H9 (cell line): ENCODE measurements at regions not wholly inside any gene's neighbourhood (a gene's known extent, or its start where the extent isn't known, plus 50 kb on each side); places are given as distances from the start of the nearest gene placed in this dataset.

Source experiments
- DNase-seq: peaks from one replicate; pipeline ENCODE4 v3.0.0-alpha.2; 2017
- H2AFZ ChIP-seq: one replicate; pipeline ENCODE4 v1.6.1; 2013; ENCODE audit warnings: mild to moderate bottlenecking, low read length, control low read depth, moderate library complexity
- H2AK5ac ChIP-seq: 2 replicates; pipeline ENCODE4 v1.6.1; 2013; ENCODE audit warnings: low read length, control low read depth, mixed read lengths; ENCODE audit not compliant: insufficient read length
- H2BK120ac ChIP-seq: one replicate; pipeline ENCODE4 v1.6.1; 2013; ENCODE audit warnings: low read depth, mild to moderate bottlenecking, low read length, control low read depth, inconsistent platforms; ENCODE audit not compliant: poor library complexity, severe bottlenecking
- H2BK12ac ChIP-seq: 2 replicates; pipeline ENCODE4 v1.6.1; 2013; ENCODE audit warnings: low read length, control low read depth, mixed read lengths, low read depth; ENCODE audit not compliant: insufficient read length
- H2BK15ac ChIP-seq: 2 replicates; pipeline ENCODE4 v1.6.1; 2013; ENCODE audit warnings: low read depth, low read length, control low read depth
- H2BK20ac ChIP-seq: one replicate; pipeline ENCODE4 v1.6.1; 2013; ENCODE audit warnings: low read depth, mild to moderate bottlenecking, low read length, control low read depth, inconsistent platforms; ENCODE audit not compliant: poor library complexity, severe bottlenecking
- H2BK5ac ChIP-seq: 2 replicates; pipeline ENCODE4 v1.6.1; 2013; ENCODE audit warnings: low read length, control low read depth, mixed read lengths; ENCODE audit not compliant: insufficient read length
- H3K14ac ChIP-seq: 2 replicates; pipeline ENCODE4 v1.6.1; 2013; ENCODE audit warnings: low read length, control low read depth; ENCODE audit not compliant: insufficient read depth
- H3K18ac ChIP-seq: 2 replicates; pipeline ENCODE4 v1.6.1; 2013; ENCODE audit warnings: low read depth, mild to moderate bottlenecking, mixed read lengths, low read length, control low read depth; ENCODE audit not compliant: insufficient read length
- H3K23ac ChIP-seq: 2 replicates; pipeline ENCODE4 v1.6.1; 2013; ENCODE audit warnings: low read length, control low read depth, mixed read lengths, low read depth; ENCODE audit not compliant: insufficient read length
- H3K23me2 ChIP-seq: 2 replicates; pipeline ENCODE4 v1.6.1; 2013; ENCODE audit warnings: low read depth, mild to moderate bottlenecking, mixed read lengths, low read length, control low read depth; ENCODE audit not compliant: insufficient read length, poor library complexity, severe bottlenecking
- H3K27ac ChIP-seq: 2 replicates; pipeline ENCODE4 v1.5.1; 2013; ENCODE audit warnings: low read length, control low read depth, mixed read lengths, low read depth; ENCODE audit not compliant: insufficient read length
- H3K27me3 ChIP-seq: 2 replicates; pipeline ENCODE4 v1.6.1; 2013; ENCODE audit warnings: low read length, control low read depth, inconsistent platforms; ENCODE audit not compliant: insufficient read depth
- H3K4ac ChIP-seq: 2 replicates; pipeline ENCODE4 v1.6.1; 2013; ENCODE audit warnings: low read depth, mild to moderate bottlenecking, control low read depth, inconsistent platforms, low read length, moderate library complexity
- H3K4me1 ChIP-seq: 2 replicates; pipeline ENCODE4 v1.6.1; 2013; ENCODE audit warnings: low read length, control low read depth, inconsistent platforms; ENCODE audit not compliant: insufficient read depth
- H3K4me2 ChIP-seq: 2 replicates; pipeline ENCODE4 v1.6.1; 2013; ENCODE audit warnings: low read length, control low read depth, mixed read lengths; ENCODE audit not compliant: insufficient read length, insufficient read depth
- H3K56ac ChIP-seq: 2 replicates; pipeline ENCODE4 v1.6.1; 2013; ENCODE audit warnings: low read depth, mild to moderate bottlenecking, mixed read lengths, low read length, control low read depth; ENCODE audit not compliant: insufficient read length
- H3K79me1 ChIP-seq: 2 replicates; pipeline ENCODE4 v1.6.1; 2013; ENCODE audit warnings: low read depth, mild to moderate bottlenecking, moderate library complexity, low read length, control low read depth, inconsistent platforms; ENCODE audit not compliant: insufficient read depth, poor library complexity, severe bottlenecking
- H3K79me2 ChIP-seq: 2 replicates; pipeline ENCODE4 v1.6.1; 2013; ENCODE audit warnings: low read length, control low read depth, inconsistent platforms; ENCODE audit not compliant: insufficient read depth
- H3K9ac ChIP-seq: 2 replicates; pipeline ENCODE4 v1.6.1; 2013; ENCODE audit warnings: low read length, control low read depth, mixed read lengths; ENCODE audit not compliant: insufficient read length; ENCODE audit errors: extremely low read depth
- H3K9me3 ChIP-seq: one replicate; pipeline ENCODE4 v1.6.1; 2013; ENCODE audit warnings: low read depth, low read length, inconsistent platforms; ENCODE audit not compliant: control insufficient read depth
- H3T11ph ChIP-seq: one replicate; pipeline ENCODE4 v1.6.1; 2013; ENCODE audit warnings: mild to moderate bottlenecking, low read length, control low read depth, inconsistent platforms
- H4K20me1 ChIP-seq: one replicate; pipeline ENCODE4 v1.6.1; 2013; ENCODE audit not compliant: control insufficient read depth, insufficient read length, insufficient read depth
- H4K5ac ChIP-seq: 2 replicates; pipeline ENCODE4 v1.6.1; 2013; ENCODE audit warnings: low read depth, mild to moderate bottlenecking, mixed read lengths, low read length, control low read depth; ENCODE audit not compliant: insufficient read length
- H4K8ac ChIP-seq: replicated peaks from 2 replicates; pipeline ENCODE4 v1.6.1; 2013; ENCODE audit warnings: low read length, control low read depth, mixed read lengths, low read depth; ENCODE audit not compliant: insufficient read length
- H4K91ac ChIP-seq: 2 replicates; pipeline ENCODE4 v1.6.1; 2013; ENCODE audit warnings: low read depth, mild to moderate bottlenecking, moderate library complexity, mixed read lengths, low read length, control low read depth; ENCODE audit not compliant: insufficient read length
- H3K27ac Mint-ChIP-seq, 3 experiments: 2 replicates in 2 of 3; 3 replicates in 1 of 3; pipeline ENCODE4 v1.8.0; 2020 to 2021; ENCODE audit warnings: mixed read lengths in 3 of 3, mild to moderate bottlenecking in 1 of 3, moderate library complexity in 1 of 3
- H3K27me3 Mint-ChIP-seq: 2 replicates; pipeline ENCODE4 v1.8.0; 2021; ENCODE audit warnings: low read depth, mild to moderate bottlenecking, moderate library complexity, mixed read lengths
- H3K36me3 Mint-ChIP-seq, 3 experiments: 2 replicates in 2 of 3; 3 replicates in 1 of 3; pipeline ENCODE4 v1.8.0; 2020 to 2021; ENCODE audit warnings: low read depth in 3 of 3, mixed read lengths in 3 of 3; ENCODE audit not compliant: insufficient read depth in 1 of 3
- H3K4me1 Mint-ChIP-seq, 2 experiments: 2 replicates each; pipeline ENCODE4 v1.8.0; 2020; ENCODE audit warnings: mixed read lengths in 2 of 2
- H3K4me3 Mint-ChIP-seq, 2 experiments: 2 replicates in 1 of 2; 3 replicates in 1 of 2; pipeline ENCODE4 v1.8.0; 2020 to 2021; ENCODE audit warnings: mild to moderate bottlenecking in 2 of 2, mixed read lengths in 2 of 2, moderate library complexity in 1 of 2
- H3K9me3 Mint-ChIP-seq, 2 experiments: 2 replicates in 1 of 2; 3 replicates in 1 of 2; pipeline ENCODE4 v1.8.0; 2020; ENCODE audit warnings: mild to moderate bottlenecking in 2 of 2, mixed read lengths in 2 of 2, moderate library complexity in 1 of 2
- WGBS: extraction: QIAGEN DNeasy Blood & Tissue Kit; methylation state at CpG from one replicate; pipeline ENCODE4 v1.1.7; 2013; ENCODE audit warnings: missing lambda C conversion rate, low lambda C conversion rate, mixed read lengths; ENCODE audit not compliant: insufficient read length; ENCODE audit errors: extremely low coverage; 5-methylcytosine and 5-hydroxymethylcytosine counted together
- TF ChIP-seq, protein P1 (sequence below): fragments of 200-600 bp; sonication (generic); conservative IDR thresholded peaks from 3 replicates; pipeline ENCODE4 v1.8.0; 2021; ENCODE audit warnings: antibody characterized with exemption, mild to moderate bottlenecking

DNA sequence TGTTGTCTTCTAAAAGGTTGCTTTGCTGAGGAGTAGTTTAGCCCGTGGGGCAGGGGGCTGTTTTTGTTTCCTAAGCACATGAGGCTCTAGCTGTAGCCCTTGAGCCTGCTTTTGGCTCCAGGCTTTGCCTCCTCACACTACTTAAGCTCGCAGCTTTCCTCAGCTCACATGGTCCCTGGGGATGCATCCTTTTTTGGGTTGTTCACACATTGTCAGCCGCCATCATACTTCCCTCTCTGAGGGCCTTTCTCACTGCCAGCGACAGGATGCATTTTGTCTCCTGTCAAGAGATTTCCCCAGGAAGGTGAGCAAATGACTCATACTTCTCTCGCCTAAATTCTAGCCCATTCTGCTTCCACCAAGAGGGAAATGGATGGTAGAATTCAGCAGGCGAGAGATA is 279.5 kb upstream of the PKDCC start:
- Histone ChIP-seq H4K8ac (no peak overlapping the region), H3K4me1 (no peaks in the 10 kb centered on the region), H3K27me3 (no peaks in the 10 kb centered on the region), H2BK120ac (no peak overlapping the region), H3K4me2 (no peak overlapping the region), H2AK5ac (no peak overlapping the region), H3K27ac (no peak overlapping the region), H4K91ac (no peak overlapping the region), H4K20me1 (no peaks in the 10 kb centered on the region), H3K18ac (no peak overlapping the region), H3K9me3 (no peaks in the 10 kb centered on the region), H3K9ac (no peak overlapping the region), H2BK20ac (no peak overlapping the region), H2BK5ac (no peak overlapping the region), H2BK12ac (no peak overlapping the region), H4K5ac (no peak overlapping the region), H2AFZ (no peak overlapping the region), H3K79me2 (no peaks in the 10 kb centered on the region), H3K14ac (no peak overlapping the region), H3K23me2 (no peaks in the 10 kb centered on the region), H3K4ac (no peak overlapping the region), H3K56ac (no peak overlapping the region), H2BK15ac (no peak overlapping the region), H3T11ph (no peak overlapping the region), H3K23ac (no peak overlapping the region), H3K79me1 (no peaks in the 10 kb centered on the region)
- no CpG with 5 or more reads among the region's 6 CpGs for WGBS
- TF ChIP-seq, protein P1, sequence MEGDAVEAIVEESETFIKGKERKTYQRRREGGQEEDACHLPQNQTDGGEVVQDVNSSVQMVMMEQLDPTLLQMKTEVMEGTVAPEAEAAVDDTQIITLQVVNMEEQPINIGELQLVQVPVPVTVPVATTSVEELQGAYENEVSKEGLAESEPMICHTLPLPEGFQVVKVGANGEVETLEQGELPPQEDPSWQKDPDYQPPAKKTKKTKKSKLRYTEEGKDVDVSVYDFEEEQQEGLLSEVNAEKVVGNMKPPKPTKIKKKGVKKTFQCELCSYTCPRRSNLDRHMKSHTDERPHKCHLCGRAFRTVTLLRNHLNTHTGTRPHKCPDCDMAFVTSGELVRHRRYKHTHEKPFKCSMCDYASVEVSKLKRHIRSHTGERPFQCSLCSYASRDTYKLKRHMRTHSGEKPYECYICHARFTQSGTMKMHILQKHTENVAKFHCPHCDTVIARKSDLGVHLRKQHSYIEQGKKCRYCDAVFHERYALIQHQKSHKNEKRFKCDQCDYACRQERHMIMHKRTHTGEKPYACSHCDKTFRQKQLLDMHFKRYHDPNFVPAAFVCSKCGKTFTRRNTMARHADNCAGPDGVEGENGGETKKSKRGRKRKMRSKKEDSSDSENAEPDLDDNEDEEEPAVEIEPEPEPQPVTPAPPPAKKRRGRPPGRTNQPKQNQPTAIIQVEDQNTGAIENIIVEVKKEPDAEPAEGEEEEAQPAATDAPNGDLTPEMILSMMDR: no peak
- Mint-ChIP-seq H3K4me1 (peaks cover 1 to 2% of the 10 kb centered on the region in 2 experiments; a peak in 3 of 4 replicates), H3K27ac (no peak overlapping the region), H3K36me3 (no peaks in the 10 kb centered on the region; a peak in 1 of 7 replicates), H3K27me3 (peaks cover 3% of the 10 kb centered on the region; the same call in 1 of the 2 replicates), H3K4me3 (no peak overlapping the region), H3K9me3 (no peaks in the 10 kb centered on the region)
- no peak for DNase-seq
